GM19351 (cell line): ENCODE measurements at regions not wholly inside any gene's neighbourhood (a gene's known extent, or its start where the extent isn't known, plus 50 kb on each side); places are given as distances from the start of the nearest gene placed in this dataset.
"Not testable (repeated sequence)": the region's sequence is repeated elsewhere in the genome, so short reads cannot be mapped to it uniquely, and the experiment has no call there.

ENCODE experiments used
- ATAC-seq: cut with Tn5 transposase; IDR thresholded peaks from one replicate; pipeline ENCODE4 v1.9.1; 2021; ENCODE audit warnings: mild to moderate bottlenecking, moderate library complexity; ENCODE audit not compliant: unreplicated experiment

DNA sequence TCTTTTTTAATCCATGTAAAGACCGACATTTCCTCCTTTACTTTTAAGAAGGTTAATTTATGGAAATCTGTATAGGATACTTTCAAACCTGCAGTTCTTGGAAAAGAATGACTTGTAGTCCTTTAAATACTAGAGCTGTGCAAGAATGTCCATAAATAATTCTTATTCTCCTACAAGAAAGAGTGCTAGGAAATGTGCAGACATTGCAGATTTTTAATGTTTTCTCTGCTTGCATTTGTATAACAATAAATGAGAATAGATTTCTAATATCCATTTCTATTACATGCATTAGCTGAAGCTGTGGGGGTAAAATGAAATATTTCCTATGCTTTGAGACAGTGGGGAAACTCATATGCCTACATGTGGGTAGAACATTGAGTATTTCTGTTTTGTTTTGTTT is 607.2 kb upstream of the NOVA1 start:
- no peak for ATAC-seq

DNA sequence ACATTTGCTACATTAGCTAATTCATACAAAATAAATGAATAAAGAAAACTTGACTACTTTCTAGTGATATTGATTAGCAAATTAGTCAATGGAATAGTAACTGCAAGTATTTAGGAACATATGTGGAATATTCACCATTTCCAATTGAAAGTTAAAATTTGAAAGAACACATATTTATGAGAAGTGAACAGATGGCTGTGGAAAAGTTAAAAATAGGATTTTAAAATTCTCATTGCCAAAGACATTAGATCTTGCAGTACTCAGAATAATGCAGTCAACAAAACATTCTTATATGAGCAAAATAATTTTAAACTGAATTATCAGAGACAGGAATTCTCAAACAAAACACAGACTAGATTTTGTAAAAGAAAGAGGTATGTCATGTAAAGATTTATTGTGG is 613.9 kb upstream of the NOVA1 start:
- no peak for ATAC-seq

GRCh38 chr14:27222671-27223070 is 624.8 kb upstream of the NOVA1 start:
- ATAC-seq, result no peak

DNA sequence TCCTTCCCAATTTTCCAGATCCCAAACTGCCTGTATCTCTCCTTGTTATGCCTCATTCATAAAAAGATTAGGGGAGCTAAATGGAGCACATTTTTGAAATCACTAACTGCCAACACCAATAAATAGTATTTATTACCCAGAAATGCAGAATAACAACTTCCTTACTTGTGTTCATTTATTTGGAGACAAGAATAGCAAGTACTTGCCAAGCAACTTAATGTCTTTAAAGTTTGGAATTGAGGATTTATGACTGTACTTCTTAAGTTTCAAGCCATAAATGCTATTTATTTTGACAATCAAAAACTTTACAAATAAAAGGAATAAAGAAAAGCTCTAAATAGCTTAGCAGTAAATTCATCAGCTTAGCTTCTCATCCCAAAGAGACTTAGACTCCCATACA is 626.1 kb upstream of the NOVA1 start:
- no peak for ATAC-seq

GRCh38 chr14:27228053-27228452 is 630.2 kb upstream of the NOVA1 start:
- ATAC-seq, result no peak

DNA sequence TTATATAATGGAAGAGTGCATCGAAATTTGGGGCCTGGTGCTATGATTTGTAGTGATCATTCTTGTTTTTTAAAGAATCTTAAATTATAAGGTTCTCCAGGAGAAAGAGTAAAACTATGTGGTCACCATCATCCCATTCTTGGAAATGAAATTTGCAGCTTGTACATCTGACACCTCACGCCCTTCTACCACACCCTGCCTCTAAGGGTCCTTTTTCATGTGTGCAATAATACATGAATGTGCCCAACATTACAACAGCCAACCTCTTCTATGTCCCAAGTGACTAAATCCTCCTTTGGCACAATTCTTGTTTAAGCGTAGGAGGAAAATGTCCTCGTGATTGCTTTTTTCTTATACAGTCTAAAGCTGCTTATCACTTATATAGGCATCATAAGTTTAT is 636.5 kb upstream of the NOVA1 start:
- ATAC-seq, result no peak

GRCh38 chr14:27236601-27237000 is 638.8 kb upstream of the NOVA1 start:
- no peak for ATAC-seq

DNA sequence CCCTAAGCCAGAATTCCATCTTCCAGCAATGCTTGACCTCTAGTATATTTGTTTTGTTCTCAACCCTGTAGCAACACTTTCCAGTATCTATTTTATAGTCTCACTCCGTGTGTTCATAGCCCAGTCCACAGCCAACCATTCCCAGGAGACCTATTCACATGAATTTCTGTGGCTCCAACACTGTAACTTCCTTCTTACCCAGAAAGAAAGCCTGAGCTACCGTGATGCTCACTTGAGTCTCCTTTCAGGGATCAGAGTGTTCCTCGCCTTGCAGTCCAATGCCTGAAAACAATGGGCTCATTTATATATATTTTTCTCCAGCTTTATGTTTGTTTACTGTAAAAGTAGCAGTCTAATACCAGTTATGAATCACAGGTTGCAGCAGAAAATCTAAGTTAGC is 645.0 kb upstream of the NOVA1 start:
- ATAC-seq, result no peak

- ATAC-seq, result no peak
These were observed 645.5 kb upstream of the NOVA1 start for GRCh38 chr14:27243365-27243764.

DNA sequence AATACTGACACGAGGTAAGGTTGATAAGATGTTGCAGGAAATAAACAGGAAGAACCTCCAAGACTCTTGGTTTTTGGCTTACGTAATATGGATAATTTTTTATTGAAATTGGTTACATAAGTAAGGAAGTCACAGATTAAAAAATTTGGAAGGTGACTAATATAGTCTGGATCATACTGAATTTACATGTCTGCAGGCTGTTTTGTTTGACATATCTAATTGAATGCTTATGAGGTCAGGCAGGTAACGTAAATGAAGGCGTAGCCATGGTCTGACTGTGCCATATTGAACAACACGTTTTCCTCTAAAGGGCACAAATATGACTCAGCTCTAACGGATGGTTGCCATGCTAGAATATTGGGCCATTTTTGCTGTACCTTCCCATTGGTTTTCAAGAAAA is 648.1 kb upstream of the NOVA1 start:
- ATAC-seq, result no peak

DNA sequence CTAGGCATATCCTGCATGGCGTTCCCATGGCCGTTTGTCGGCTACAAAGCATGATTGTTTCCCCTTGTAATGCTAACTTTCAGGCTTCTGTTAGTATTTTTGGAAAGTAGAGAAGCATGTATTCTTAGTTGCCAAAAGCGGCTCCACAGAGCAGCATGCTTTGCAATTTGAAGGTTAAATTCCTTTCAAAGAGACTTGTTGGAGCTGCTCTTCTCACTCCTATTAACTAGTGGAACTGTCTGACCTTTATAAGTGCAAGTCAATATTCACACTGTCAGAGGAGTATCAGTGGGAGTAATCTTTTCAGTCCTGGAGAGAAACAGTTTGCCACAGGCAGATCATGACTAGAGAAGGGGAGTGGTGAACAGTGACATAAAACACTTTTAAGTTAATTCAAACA is 656.1 kb upstream of the NOVA1 start:
- ATAC-seq, result no peak

- no peak for ATAC-seq
These were observed 659.0 kb upstream of the NOVA1 start for GRCh38 chr14:27256805-27257204.

DNA sequence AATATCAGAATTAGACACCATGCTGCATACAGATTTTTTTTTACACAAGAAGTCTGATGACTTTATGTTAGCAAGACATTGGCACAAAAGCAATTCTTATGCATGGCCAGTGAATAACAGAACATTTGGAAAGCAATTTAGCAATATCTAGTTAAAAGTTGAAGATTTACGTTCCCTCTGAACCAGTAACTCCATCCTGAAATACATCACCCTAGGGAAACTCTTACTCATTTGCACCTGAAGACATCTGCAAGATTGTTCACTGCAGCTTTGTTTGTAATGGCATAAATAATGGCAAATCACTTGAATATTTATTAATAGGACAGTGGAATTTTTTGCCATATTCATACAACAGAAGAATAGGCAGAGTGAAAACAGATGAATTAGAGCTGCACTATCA is 670.0 kb upstream of the NOVA1 start:
- no peak for ATAC-seq

- no peak for ATAC-seq
These were observed 672.9 kb upstream of the NOVA1 start for GRCh38 chr14:27270716-27271115.

- ATAC-seq, result no peak
These were observed 680.5 kb upstream of the NOVA1 start for GRCh38 chr14:27278341-27278740.

- ATAC-seq, result no peak
These were observed 707.7 kb upstream of the NOVA1 start for GRCh38 chr14:27305441-27305945.

GRCh38 chr14:27312730-27313129 is 714.9 kb upstream of the NOVA1 start:
- not testable (repeated sequence) for ATAC-seq

DNA sequence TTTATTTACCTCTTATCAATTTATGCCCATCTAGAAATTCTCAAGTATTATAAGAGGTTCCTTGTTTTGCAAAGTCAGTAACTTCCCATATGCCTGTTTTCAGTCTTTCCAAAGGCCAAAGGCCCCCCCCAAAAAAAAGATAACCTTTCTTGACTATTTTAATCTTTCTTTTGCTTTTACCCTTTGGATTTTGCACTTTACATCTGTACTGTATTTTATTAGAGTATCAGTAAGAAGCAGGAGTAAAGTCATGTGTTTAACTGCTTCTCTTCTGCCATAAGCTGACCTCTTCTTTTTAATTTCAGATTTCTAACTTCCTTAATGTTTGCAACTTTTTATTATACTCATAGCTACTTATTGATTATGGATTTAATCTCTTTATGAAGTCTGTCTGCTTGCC is 716.4 kb upstream of the NOVA1 start:
- no peak for ATAC-seq

DNA sequence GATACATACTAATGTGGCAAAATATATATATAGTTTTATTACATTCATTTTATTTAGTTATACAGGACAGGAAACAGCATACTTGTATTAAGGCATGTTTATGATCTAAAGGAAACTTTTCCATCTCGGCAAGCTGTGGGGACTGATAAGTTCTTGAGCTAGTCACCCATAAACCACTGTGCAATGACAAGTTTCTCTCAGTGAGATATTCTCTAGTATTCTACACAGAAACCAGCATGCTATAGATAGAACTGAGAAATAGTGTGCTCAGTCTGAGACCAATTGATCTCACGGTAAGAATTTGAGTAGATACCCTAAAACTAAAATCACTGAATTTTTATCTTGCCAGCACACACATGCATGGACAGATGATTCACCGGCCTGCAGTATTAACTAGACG is 717.6 kb upstream of the NOVA1 start:
- no peak for ATAC-seq

DNA sequence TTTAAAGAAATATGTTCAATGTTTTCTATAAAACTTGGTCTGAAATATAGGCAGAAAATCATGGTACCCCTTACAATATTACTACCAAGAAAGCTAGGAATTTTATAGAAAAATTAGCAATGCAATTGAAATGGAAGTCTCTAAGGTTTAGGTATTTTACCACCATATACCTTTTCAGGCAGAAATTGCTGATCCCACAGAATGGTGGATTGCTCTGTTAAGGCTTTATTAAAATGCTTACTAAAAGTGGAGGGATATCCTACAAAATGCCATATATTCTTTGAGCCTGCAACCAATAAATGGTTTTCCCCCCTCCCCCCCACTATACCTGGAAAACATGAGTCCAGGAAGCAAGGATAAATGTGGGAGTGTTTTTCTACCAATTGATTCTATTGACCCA is 718.1 kb upstream of the NOVA1 start:
- ATAC-seq, result no peak

DNA sequence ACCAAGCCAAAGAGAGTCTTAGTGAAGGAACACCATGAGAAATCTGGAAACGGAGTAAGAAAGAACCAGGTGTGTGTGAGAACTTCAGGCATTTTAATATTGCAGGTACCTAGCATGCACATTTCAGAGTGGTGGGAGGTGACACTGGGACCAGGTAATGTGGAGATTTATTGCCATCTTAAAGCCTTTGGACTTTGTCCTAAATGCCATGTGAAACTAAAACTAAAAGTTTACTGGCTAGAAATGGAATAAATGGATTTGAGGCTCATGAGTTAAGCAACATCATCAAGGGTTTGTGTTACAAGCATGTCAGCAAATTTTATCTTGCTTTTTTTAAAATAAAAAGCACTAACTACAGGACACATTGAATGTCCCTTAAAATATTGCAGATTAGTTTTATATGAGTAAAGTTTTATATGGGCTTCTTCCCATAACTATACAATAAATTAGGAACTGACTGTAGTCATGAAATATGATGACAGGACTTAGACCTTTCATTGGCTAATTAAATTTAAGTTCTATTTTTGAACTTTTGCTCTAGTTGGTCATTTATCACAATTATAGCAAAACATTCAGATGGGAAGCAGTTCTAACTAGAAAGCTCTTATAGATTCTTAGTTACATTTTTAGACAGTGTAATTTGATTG is 721.1 kb upstream of the NOVA1 start:
- ATAC-seq, result no peak

GRCh38 chr14:27320261-27320660 is 722.4 kb upstream of the NOVA1 start:
- ATAC-seq, result no peak

- no peak for ATAC-seq
These were observed 729.3 kb upstream of the NOVA1 start for GRCh38 chr14:27327095-27327494.
